PC-3 (cell line): ENCODE measurements at regions not wholly inside any gene's neighbourhood (a gene's known extent, or its start where the extent isn't known, plus 50 kb on each side); places are given as distances from the start of the nearest gene placed in this dataset.

Experiments
- ATAC-seq: fragments of 200-7000 bp; cut with Tn5 transposase; 2 replicates; pipeline ENCODE4 v1.9.1; 2020; ENCODE audit warnings: mild to moderate bottlenecking, moderate library complexity
- BruUV-seq: library from RNA; stranded (reverse); fragments of 400-500 nt; replicated peaks from 2 replicates; lab custom pipeline; 2021; lab: Mats Ljungman, UMichigan
- CTCF ChIA-PET: fragments of 300-600 bp; sonication (Branson Sonifier 250); formaldehyde crosslinking; loops from one replicate; lab custom pipeline; 2022; ENCODE audit warnings: antibody characterized with exemption; lab: Charles Lee
- POLR2A ChIA-PET: fragments of 300-600 bp; sonication (Branson Sonifier 250); formaldehyde crosslinking; loops from one replicate; lab custom pipeline; 2022; ENCODE audit warnings: antibody characterized with exemption; ENCODE audit not compliant: unreplicated experiment; lab: Charles Lee
- DNase-seq: peaks from one replicate; pipeline ENCODE4 v3.0.0-alpha.2; 2015
- H2AFZ ChIP-seq: fragments of 300-600 bp; sonication (generic); 2 replicates; pipeline ENCODE4 v1.6.0; 2016; ENCODE audit warnings: antibody characterized with exemption, low read length
- H3F3A ChIP-seq: fragments of 300-600 bp; sonication (generic); one replicate; pipeline ENCODE4 v1.6.0; 2017; ENCODE audit warnings: antibody characterized with exemption, low read length, control low read depth, mild to moderate bottlenecking; ENCODE audit not compliant: unreplicated experiment
- H3K27ac ChIP-seq: fragments of 300-600 bp; sonication (generic); 2 replicates; pipeline ENCODE4 v1.5.1; 2016; ENCODE audit warnings: mild to moderate bottlenecking, low read length
- H3K27me3 ChIP-seq: fragments of 300-600 bp; sonication (generic); 2 replicates; pipeline ENCODE4 v1.6.1; 2016; ENCODE audit warnings: low read length, mixed read lengths
- H3K36me3 ChIP-seq: fragments of 300-600 bp; sonication (generic); 2 replicates; pipeline ENCODE4 v1.6.1; 2016; ENCODE audit warnings: low read depth, mixed run types, low read length, mixed read lengths
- H3K4me1 ChIP-seq: fragments of 300-600 bp; sonication (generic); 2 replicates; pipeline ENCODE4 v1.5.1; 2016; ENCODE audit warnings: low read length; ENCODE audit not compliant: insufficient read depth
- H3K4me2 ChIP-seq: fragments of 300-600 bp; sonication (generic); 2 replicates; pipeline ENCODE4 v1.6.0; 2016; ENCODE audit warnings: low read length
- H3K4me3 ChIP-seq: fragments of 300-600 bp; sonication (generic); 2 replicates; pipeline ENCODE4 v1.5.1; 2016; ENCODE audit warnings: mild to moderate bottlenecking, low read length, mixed read lengths
- H3K79me2 ChIP-seq: fragments of 300-600 bp; sonication (generic); 2 replicates; pipeline ENCODE4 v1.6.1; 2017; ENCODE audit warnings: low read length, mixed read lengths
- H3K9ac ChIP-seq: fragments of 300-600 bp; sonication (generic); 2 replicates; pipeline ENCODE4 v1.6.0; 2016; ENCODE audit warnings: mild to moderate bottlenecking, low read length
- H3K9me2 ChIP-seq: fragments of 300-600 bp; sonication (generic); replicated peaks from 2 replicates; pipeline ENCODE4 v1.6.1; 2016; ENCODE audit warnings: mixed run types, low read length, mixed read lengths
- H3K9me3 ChIP-seq: fragments of 300-600 bp; sonication (generic); 2 replicates; pipeline ENCODE4 v1.6.1; 2016; ENCODE audit warnings: low read length, mixed read lengths
- H4K20me1 ChIP-seq: fragments of 300-600 bp; sonication (generic); 2 replicates; pipeline ENCODE4 v1.6.1; 2016; ENCODE audit warnings: low read length, mixed read lengths
- CTCF ChIP-seq: fragments of 300-600 bp; sonication (generic); conservative IDR thresholded peaks from 2 replicates; pipeline ENCODE4 v1.5.1; 2017; ENCODE audit warnings: antibody characterized with exemption, low read depth, mild to moderate bottlenecking, low read length
- EZH2 ChIP-seq: fragments of 300-600 bp; sonication (generic); IDR thresholded peaks from one replicate; pipeline ENCODE4 v1.6.1; 2017; ENCODE audit warnings: antibody characterized with exemption, mild to moderate bottlenecking, low read length; ENCODE audit not compliant: unreplicated experiment
- EZH2phosphoT487 ChIP-seq: fragments of 300-600 bp; sonication (generic); IDR thresholded peaks from 2 replicates; pipeline ENCODE4 v1.6.1; 2018; ENCODE audit warnings: mild to moderate bottlenecking, antibody characterized with exemption, low read length, borderline replicate concordance
- intact Hi-C: fragments of 100-400 bp; cut with micrococcal nuclease; formaldehyde crosslinking; loops from 2 replicates; pipeline ENCODE4 v1.9.0; 2023

DNA sequence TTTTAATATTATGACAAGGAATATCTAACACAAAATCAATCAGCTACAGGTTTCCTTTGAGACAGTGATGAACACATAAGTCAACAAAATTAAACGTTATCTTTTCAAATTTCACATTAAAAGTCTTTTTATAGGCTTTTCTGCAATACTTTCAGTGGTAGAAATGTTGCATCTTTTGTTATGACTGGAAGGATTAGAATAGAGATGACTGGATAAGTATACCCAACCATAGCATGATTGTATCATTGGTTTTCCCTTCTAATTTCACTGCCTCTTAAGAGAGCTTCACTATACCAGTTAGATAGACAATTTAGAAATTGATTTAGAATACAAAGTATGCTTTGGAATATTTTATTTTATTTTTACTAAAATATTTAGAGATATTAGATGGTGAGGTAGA, 273.9 kb downstream of the PHF14 start:
- Histone ChIP-seq H3K9me2 (no peaks in the 10 kb centered on the region), H3F3A (no peaks in the 10 kb centered on the region), H3K9ac (no peak overlapping the region), H3K27ac (no peak overlapping the region), H3K9me3 (no peaks in the 10 kb centered on the region), H4K20me1 (no peaks in the 10 kb centered on the region), H3K4me2 (no peak overlapping the region), H3K27me3 (no peaks in the 10 kb centered on the region), H3K4me3 (no peak overlapping the region), H3K4me1 (peaks cover 14% of the 10 kb centered on the region), H2AFZ (no peak overlapping the region), H3K79me2 (no peaks in the 10 kb centered on the region), H3K36me3 (no peaks in the 10 kb centered on the region)
- no peak for DNase-seq
- intact Hi-C loops = no loop called here
- no TSS peak for BruUV-seq
- no peak for ATAC-seq
- ChIA-PET CTCF (no interaction called here), POLR2A (no interaction called here)
- TF ChIP-seq EZH2phosphoT487 = no peak
- no peak for TF ChIP-seq EZH2
- TF ChIP-seq CTCF = no peak

- Histone ChIP-seq H3K9me2 (no peaks in the 10 kb centered on the region), H3K9ac (no peak overlapping the region), H2AFZ (no peak overlapping the region), H3K27ac (no peak overlapping the region), H3K79me2 (no peaks in the 10 kb centered on the region), H3F3A (no peaks in the 10 kb centered on the region), H3K27me3 (no peaks in the 10 kb centered on the region), H3K4me1 (peaks cover 35% of the 10 kb centered on the region), H3K4me2 (no peak overlapping the region), H4K20me1 (no peaks in the 10 kb centered on the region), H3K36me3 (no peaks in the 10 kb centered on the region), H3K9me3 (no peaks in the 10 kb centered on the region), H3K4me3 (no peak overlapping the region)
- ATAC-seq (no peak), DNase-seq (no peak)
- TF ChIP-seq EZH2 (no peak), EZH2phosphoT487 (no peak), CTCF (no peak)
- ChIA-PET POLR2A (no interaction called here), CTCF (no interaction called here)
- no TSS peak for BruUV-seq
- intact Hi-C loops = loop anchor here (5.0 kb wide), 2 partner anchors 66 to 81 kb away; no protein-coding TSS in a partner anchor
Measured at GRCh38 chr7:11251436-11251835, 277.8 kb downstream of the PHF14 start.

GRCh38 chr7:11252011-11252607, 278.4 kb downstream of the PHF14 start:
- ATAC-seq = no peak
- Histone ChIP-seq H3K9me2 (no peaks in the 10 kb centered on the region), H3F3A (no peaks in the 10 kb centered on the region), H3K4me2 (no peak overlapping the region), H3K9ac (no peak overlapping the region), H3K36me3 (no peaks in the 10 kb centered on the region), H3K4me3 (no peak overlapping the region), H3K4me1 (peaks cover 35% of the 10 kb centered on the region), H4K20me1 (no peaks in the 10 kb centered on the region), H3K27me3 (no peaks in the 10 kb centered on the region), H3K79me2 (no peaks in the 10 kb centered on the region), H2AFZ (no peak overlapping the region), H3K9me3 (no peaks in the 10 kb centered on the region), H3K27ac (no peak overlapping the region)
- intact Hi-C loops = loop anchor here (5.0 kb wide), 2 partner anchors 65 to 80 kb away; no protein-coding TSS in a partner anchor
- TF ChIP-seq CTCF (no peak), EZH2 (no peak), EZH2phosphoT487 (no peak)
- DNase-seq = no peak
- no TSS peak for BruUV-seq
- ChIA-PET POLR2A (no interaction called here), CTCF (no interaction called here)
